ENCODE measurements at regions not wholly inside any gene's neighbourhood (a gene's known extent, or its start where the extent isn't known, plus 50 kb on each side); places are given as distances from the start of the nearest gene placed in this dataset.

- H3K4me1 Mint-ChIP-seq = peaks cover 13% of the 10 kb centered on the region
- no peak for DNase-seq
- H3K9me3 ChIP-seq (ENCODE audit: control insufficient read depth, low read length) = no peaks in the 10 kb centered on the region
- H3K4me1 ChIP-seq (ENCODE audit: control insufficient read depth, insufficient read depth, low read length) = no peaks in the 10 kb centered on the region
- peaks cover 10% of the 10 kb centered on the region for H3K9me3 Mint-ChIP-seq
- H3K36me3 ChIP-seq (ENCODE audit: control insufficient read depth, insufficient read depth, low read length) = no peaks in the 10 kb centered on the region
- no peak overlapping the region for H3K4me3 ChIP-seq (ENCODE audit: low read length)
- no peak overlapping the region for H3K27ac ChIP-seq (ENCODE audit: low read depth, low read length)
- H3K4me3 Mint-ChIP-seq = no peak overlapping the region
- no peaks in the 10 kb centered on the region for H3K27me3 Mint-ChIP-seq (ENCODE audit: insufficient read depth)
- WGBS, 2 experiments (ENCODE audit: insufficient coverage in 1 of 2, insufficient read length in 1 of 2) = 87 to 100% methylated on average over 1 to 5 of the region's 5 CpGs
- H3K9ac ChIP-seq (ENCODE audit: extremely low read depth, low read length, poor library complexity, severe bottlenecking) = no peak overlapping the region
- no peaks in the 10 kb centered on the region for H3K27me3 ChIP-seq (ENCODE audit: control insufficient read depth, insufficient read depth, low read length, poor library complexity, severe bottlenecking)
- H3K27ac Mint-ChIP-seq = peak overlapping the region; percentile 49
- no peaks in the 10 kb centered on the region for H3K36me3 Mint-ChIP-seq (ENCODE audit: low read depth)
- no peak for TF ChIP-seq CTCF (conservative IDR thresholded peaks at IDR 0.05)
Measured at GRCh38 chr5:6194906-6195612, 183.3 kb downstream of the MED10 start.

DNA sequence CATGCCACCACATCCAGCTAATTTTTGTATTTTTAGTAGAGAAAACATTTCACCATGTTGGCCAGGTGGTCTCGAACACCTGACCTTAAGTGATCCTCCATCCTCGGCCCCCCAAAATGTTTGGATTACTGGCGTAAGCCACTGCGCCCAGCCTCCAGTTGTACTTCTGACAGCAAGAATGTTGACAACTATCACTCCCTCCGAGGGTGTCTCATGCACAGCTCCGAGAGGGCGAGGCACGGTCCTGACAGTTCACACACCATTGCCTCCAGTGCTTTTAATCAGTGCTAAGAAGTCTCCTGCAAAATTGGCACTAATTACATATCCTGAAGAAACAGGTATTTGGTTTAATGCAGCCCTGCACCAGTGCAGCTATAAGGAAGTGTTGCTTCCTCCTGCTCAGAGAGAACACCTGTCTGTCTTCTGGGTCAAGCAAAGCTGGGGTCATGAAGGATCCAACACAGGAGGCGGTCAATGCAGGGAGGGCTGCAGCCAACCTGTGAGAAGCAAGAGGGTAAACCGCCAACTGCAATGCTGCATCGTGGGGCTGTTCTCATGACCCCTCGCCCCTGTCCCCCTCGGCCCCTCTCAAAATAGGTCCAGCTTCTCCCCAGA is 184.0 kb downstream of the MED10 start:
- no peaks in the 10 kb centered on the region for H3K27me3 ChIP-seq (ENCODE audit: control insufficient read depth, insufficient read depth, low read length, poor library complexity, severe bottlenecking)
- no peak overlapping the region for H3K27ac ChIP-seq (ENCODE audit: low read depth, low read length)
- WGBS, 2 experiments (ENCODE audit: insufficient coverage in 1 of 2, insufficient read length in 1 of 2) = 93 to 94% methylated on average over 12 to 13 of the region's 13 CpGs
- Mint-ChIP-seq H3K4me3 (no peak overlapping the region), H3K27ac (no peak overlapping the region), H3K9me3 (peaks cover 10% of the 10 kb centered on the region), H3K4me1 (peaks cover 13% of the 10 kb centered on the region), H3K36me3 (ENCODE audit: low read depth) (no peaks in the 10 kb centered on the region), H3K27me3 (ENCODE audit: insufficient read depth) (no peaks in the 10 kb centered on the region)
- no peak for TF ChIP-seq CTCF (conservative IDR thresholded peaks at IDR 0.05)
- DNase-seq = no peak
- H3K4me1 ChIP-seq (ENCODE audit: control insufficient read depth, insufficient read depth, low read length) = no peaks in the 10 kb centered on the region
- no peaks in the 10 kb centered on the region for H3K36me3 ChIP-seq (ENCODE audit: control insufficient read depth, insufficient read depth, low read length)
- no peaks in the 10 kb centered on the region for H3K9me3 ChIP-seq (ENCODE audit: control insufficient read depth, low read length)
- H3K4me3 ChIP-seq (ENCODE audit: low read length) = no peak overlapping the region
- no peak overlapping the region for H3K9ac ChIP-seq (ENCODE audit: extremely low read depth, low read length, poor library complexity, severe bottlenecking)

DNA sequence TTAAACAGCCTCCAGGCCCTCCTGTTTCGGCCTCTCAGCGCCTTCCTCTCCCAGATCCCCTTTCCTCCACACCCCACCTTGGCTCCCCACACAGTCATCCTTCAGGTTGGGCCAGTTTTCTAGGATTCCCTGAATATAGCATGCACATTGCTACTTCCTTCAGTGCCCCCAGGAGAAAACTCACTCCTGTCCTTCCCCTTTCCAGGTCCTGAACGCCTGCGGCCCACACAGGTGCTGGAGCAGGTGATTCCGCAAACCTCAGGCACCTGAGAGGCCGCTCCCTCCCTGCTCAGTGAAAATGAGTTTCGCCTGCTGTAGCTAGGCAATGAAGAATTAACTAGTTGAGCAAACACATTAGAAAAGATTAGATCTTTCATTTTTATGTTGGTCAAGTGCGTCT is 185.0 kb downstream of the MED10 start:
- H3K27ac Mint-ChIP-seq = no peak overlapping the region

More for the DNA sequence above, 185.0 kb downstream of the MED10 start:
- H3K4me3 Mint-ChIP-seq = no peak overlapping the region
- WGBS, 2 experiments (ENCODE audit: insufficient coverage in 1 of 2, insufficient read length in 1 of 2) = 85 to 91% methylated on average over 3 to 8 of the region's 8 CpGs
- peaks cover 10% of the 10 kb centered on the region for H3K9me3 Mint-ChIP-seq
- Histone ChIP-seq H3K9ac (ENCODE audit: extremely low read depth, low read length, poor library complexity, severe bottlenecking) (no peak overlapping the region), H3K4me1 (ENCODE audit: control insufficient read depth, insufficient read depth, low read length) (no peaks in the 10 kb centered on the region), H3K4me3 (ENCODE audit: low read length) (no peak overlapping the region), H3K27me3 (ENCODE audit: control insufficient read depth, insufficient read depth, low read length, poor library complexity, severe bottlenecking) (no peaks in the 10 kb centered on the region), H3K36me3 (ENCODE audit: control insufficient read depth, insufficient read depth, low read length) (no peaks in the 10 kb centered on the region), H3K27ac (ENCODE audit: low read depth, low read length) (no peak overlapping the region), H3K9me3 (ENCODE audit: control insufficient read depth, low read length) (no peaks in the 10 kb centered on the region)
- no peaks in the 10 kb centered on the region for H3K36me3 Mint-ChIP-seq (ENCODE audit: low read depth)
- no peak for TF ChIP-seq CTCF (conservative IDR thresholded peaks at IDR 0.05)
- H3K27me3 Mint-ChIP-seq (ENCODE audit: insufficient read depth) = no peaks in the 10 kb centered on the region
- DNase-seq = no peak
- peaks cover 13% of the 10 kb centered on the region for H3K4me1 Mint-ChIP-seq
